22Rv1 (cell line): ENCODE measurements at regions not wholly inside any gene's neighbourhood (a gene's known extent, or its start where the extent isn't known, plus 50 kb on each side); places are given as distances from the start of the nearest gene placed in this dataset.

Source experiments
- H3K27ac ChIP-seq: fragments of 450-650 bp; 2 replicates; pipeline ENCODE4 v1.5.1; 2017
- CTCF ChIP-seq: fragments of 450-650 bp; IDR thresholded peaks from 2 replicates; pipeline ENCODE4 v1.5.1; 2017; ENCODE audit warnings: mild to moderate bottlenecking
- ZFX ChIP-seq: fragments of 450-650 bp; IDR thresholded peaks from 2 replicates; pipeline ENCODE4 v1.6.1; 2017; ENCODE audit warnings: antibody characterized with exemption, borderline replicate concordance

GRCh38 chr5:93930098-93930497, 188.7 kb upstream of the POU5F2 start:
- no peak overlapping the region for H3K27ac ChIP-seq
- TF ChIP-seq ZFX (no peak), CTCF (no peak)

GRCh38 chr5:93929131-93929530, 187.7 kb upstream of the POU5F2 start:
- TF ChIP-seq ZFX: no peak
- no peak for TF ChIP-seq CTCF
- H3K27ac ChIP-seq: no peak overlapping the region

- TF ChIP-seq CTCF (no peak), ZFX (no peak)
- no peak overlapping the region for H3K27ac ChIP-seq
These were observed 185.6 kb upstream of the POU5F2 start for GRCh38 chr5:93926831-93927620.

- H3K27ac ChIP-seq: no peak overlapping the region
- no peak for TF ChIP-seq ZFX
- no peak for TF ChIP-seq CTCF
These were observed 183.9 kb upstream of the POU5F2 start for GRCh38 chr5:93925321-93925720.

GRCh38 chr5:93924628-93925027, 183.2 kb upstream of the POU5F2 start:
- no peak for TF ChIP-seq CTCF
- no peak for TF ChIP-seq ZFX
- H3K27ac ChIP-seq: no peak overlapping the region

GRCh38 chr5:93922551-93922950, 181.2 kb upstream of the POU5F2 start:
- TF ChIP-seq ZFX (no peak), CTCF (no peak)
- no peak overlapping the region for H3K27ac ChIP-seq

- H3K27ac ChIP-seq: no peak overlapping the region
- TF ChIP-seq ZFX: no peak
- no peak for TF ChIP-seq CTCF
These were observed 179.6 kb upstream of the POU5F2 start for GRCh38 chr5:93921001-93921400.
